ENCODE measurements at regions not wholly inside any gene's neighbourhood (a gene's known extent, or its start where the extent isn't known, plus 50 kb on each side); places are given as distances from the start of the nearest gene placed in this dataset.

DNA sequence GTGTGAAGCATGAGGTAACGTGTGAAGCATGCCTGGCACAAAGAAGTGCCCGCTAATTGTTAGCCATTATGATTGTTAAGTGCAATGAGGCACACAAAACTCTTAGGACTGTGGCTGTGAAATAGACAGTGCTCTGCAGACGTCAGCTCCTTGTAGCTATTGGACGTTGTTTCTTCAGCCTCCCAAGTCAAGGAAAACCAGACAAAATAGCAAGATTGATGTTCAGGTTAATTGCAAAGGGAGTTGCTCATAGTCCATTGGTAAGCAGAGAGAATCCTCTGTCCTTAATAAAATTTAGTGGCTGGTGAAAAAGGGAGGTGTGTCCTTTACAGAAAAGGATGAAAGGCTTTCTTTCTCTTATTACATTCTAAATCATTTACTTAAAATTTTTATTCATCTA lies 54.6 kb upstream of the MBP start:
- ChIA-PET POLR2A (no interaction called here), CTCF (no interaction called here)

DNA sequence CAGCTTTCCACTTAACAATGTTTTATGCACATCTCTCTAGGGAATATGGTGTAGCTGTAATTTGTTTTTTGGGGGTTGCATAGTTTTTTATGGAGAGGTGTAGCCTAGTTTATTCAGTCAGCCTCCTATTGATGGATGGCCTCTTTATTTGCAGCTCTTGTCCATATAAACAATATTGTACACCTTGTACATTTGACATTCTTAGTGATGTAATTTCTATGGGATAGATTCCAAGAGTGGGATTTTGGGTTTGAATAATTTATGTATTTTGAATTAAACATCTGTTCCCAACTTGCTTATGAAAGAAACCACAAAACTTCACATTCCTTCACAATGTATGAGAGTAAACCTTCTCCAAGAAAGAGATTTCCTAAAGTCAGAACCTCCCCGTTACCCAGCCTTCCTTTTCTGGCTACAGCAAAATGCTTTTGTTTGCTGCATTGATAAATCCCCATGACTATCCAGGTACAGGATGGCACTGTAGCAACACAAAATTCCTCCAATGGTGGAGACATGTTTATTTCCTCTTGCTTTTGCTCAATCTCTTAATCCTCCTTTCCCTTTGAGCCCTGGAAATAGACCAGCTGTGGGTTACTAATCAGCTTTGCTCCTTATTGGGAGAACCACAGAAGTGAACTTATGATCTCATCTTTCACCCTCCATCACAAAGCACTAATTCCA lies 58.4 kb upstream of the GALR1 start:
- ChIA-PET POLR2A (no interaction called here), CTCF (interaction anchor here (0.7 to 1.6 kb wide), 5 partner anchors 11 to 191 kb away, joined by 3 read pairs; no protein-coding TSS in a partner anchor)
- TF ChIP-seq, protein P1, sequence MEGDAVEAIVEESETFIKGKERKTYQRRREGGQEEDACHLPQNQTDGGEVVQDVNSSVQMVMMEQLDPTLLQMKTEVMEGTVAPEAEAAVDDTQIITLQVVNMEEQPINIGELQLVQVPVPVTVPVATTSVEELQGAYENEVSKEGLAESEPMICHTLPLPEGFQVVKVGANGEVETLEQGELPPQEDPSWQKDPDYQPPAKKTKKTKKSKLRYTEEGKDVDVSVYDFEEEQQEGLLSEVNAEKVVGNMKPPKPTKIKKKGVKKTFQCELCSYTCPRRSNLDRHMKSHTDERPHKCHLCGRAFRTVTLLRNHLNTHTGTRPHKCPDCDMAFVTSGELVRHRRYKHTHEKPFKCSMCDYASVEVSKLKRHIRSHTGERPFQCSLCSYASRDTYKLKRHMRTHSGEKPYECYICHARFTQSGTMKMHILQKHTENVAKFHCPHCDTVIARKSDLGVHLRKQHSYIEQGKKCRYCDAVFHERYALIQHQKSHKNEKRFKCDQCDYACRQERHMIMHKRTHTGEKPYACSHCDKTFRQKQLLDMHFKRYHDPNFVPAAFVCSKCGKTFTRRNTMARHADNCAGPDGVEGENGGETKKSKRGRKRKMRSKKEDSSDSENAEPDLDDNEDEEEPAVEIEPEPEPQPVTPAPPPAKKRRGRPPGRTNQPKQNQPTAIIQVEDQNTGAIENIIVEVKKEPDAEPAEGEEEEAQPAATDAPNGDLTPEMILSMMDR (IDR thresholded peaks at IDR 0.05; ENCODE audit: control extremely low read depth, extremely low read depth, low read depth, missing control alignments) = no peak
- DNase-seq (ENCODE audit: extremely low spot score) = no peak

More for the DNA sequence above, 54.6 kb upstream of the MBP start:
- no peak for DNase-seq (ENCODE audit: extremely low spot score)
- TF ChIP-seq, protein P1 (IDR thresholded peaks at IDR 0.05; ENCODE audit: control extremely low read depth, extremely low read depth, low read depth, missing control alignments) = no peak

DNA sequence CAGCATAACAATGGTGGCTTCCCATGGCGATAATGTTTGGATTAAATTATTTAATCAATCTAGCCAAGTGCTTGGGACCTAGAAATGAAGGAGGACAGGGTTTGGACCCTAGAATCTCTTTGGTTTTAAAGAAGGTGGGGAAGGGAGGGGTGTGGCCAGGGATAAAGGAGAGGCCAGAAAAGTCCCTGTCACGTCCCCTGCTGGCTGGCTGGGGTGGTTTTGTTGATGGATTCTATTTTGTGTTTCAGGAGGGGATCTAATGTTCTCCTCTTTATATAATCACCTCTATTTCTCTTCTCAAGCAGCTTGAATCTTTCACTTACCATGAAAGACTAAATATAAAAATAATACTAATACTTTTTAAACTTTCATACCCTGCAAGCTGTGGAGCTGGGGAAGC lies 52.6 kb upstream of the GALR1 start:
- DNase-seq (ENCODE audit: extremely low spot score) = no peak
- TF ChIP-seq, protein P1 (IDR thresholded peaks at IDR 0.05; ENCODE audit: control extremely low read depth, extremely low read depth, low read depth, missing control alignments) = peak; percentile 2
- ChIA-PET POLR2A (no interaction called here), CTCF (interaction anchor here (1.9 to 2.0 kb wide), 2 partner anchors 10 to 196 kb away, joined by 5 read pairs; no protein-coding TSS in a partner anchor)

DNA sequence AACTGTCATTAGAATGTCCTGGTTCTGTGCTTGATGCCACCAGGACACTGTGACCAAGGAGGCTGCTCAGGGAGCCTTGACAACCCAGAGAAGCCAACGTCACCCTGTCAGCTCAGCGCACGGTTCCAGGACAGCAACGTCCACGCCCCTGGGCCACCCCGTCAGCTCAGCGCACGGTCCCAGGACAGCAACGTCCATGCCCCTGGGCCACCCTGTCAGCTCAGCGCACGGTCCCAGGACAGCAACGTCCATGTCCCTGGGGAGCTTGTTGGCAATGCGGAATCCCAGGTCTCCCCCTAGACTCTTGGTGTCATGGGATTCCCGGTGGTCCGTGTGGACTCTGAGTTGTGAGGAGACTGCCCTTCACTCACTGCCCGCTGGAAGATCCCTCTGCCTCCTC lies 51.0 kb upstream of the GALR1 start:
- ChIA-PET POLR2A (no interaction called here), CTCF (interaction anchor here (1.4 to 2.7 kb wide), 2 partner anchors 14 to 198 kb away, joined by 3 to 19 read pairs; no protein-coding TSS in a partner anchor)
- DNase-seq (ENCODE audit: extremely low spot score) = no peak
- TF ChIP-seq, protein P1 (IDR thresholded peaks at IDR 0.05; ENCODE audit: control extremely low read depth, extremely low read depth, low read depth, missing control alignments) = no peak

DNA sequence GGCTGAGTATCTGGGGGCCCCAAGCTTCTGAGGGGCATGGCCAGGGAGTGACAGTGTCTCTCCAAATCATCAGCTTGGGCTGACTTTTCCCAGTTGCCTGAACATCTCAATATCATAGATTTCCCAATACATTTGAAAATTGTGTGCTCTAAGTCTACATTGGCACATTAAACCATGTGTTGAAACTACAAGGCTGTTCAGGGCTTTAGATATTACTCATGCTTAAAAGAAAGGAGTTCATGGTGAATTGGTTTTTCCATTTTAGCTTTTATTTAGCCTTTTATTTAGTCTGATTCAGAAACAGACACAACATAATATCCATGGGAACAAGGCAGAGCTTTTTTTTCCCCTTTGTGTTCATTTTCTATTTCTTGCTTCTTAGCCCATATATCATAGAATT lies 49.9 kb upstream of the GALR1 start:
- no peak for DNase-seq (ENCODE audit: extremely low spot score)
- TF ChIP-seq, protein P1 (IDR thresholded peaks at IDR 0.05; ENCODE audit: control extremely low read depth, extremely low read depth, low read depth, missing control alignments) = no peak
- ChIA-PET CTCF (interaction anchor here (1.4 to 2.7 kb wide), 2 partner anchors 13 to 199 kb away, joined by 3 to 19 read pairs; no protein-coding TSS in a partner anchor), POLR2A (no interaction called here)

Measured in GM10248 (cell line).